Glutamatergic neuron (in vitro differentiated cells): ENCODE measurements at regions not wholly inside any gene's neighbourhood (a gene's known extent, or its start where the extent isn't known, plus 50 kb on each side); places are given as distances from the start of the nearest gene placed in this dataset.
"Not testable (repeated sequence)": the region's sequence is repeated elsewhere in the genome, so short reads cannot be mapped to it uniquely, and the experiment has no call there.

Experiments
- DNase-seq: peaks from one replicate; pipeline ENCODE4 v3.0.0; 2022
- H3K27ac Mint-ChIP-seq: one replicate; pipeline ENCODE4 v1.8.0; 2020; ENCODE audit warnings: mild to moderate bottlenecking, mixed read lengths, inconsistent platforms; ENCODE audit not compliant: unreplicated experiment
- H3K27me3 Mint-ChIP-seq: one replicate; pipeline ENCODE4 v1.8.0; 2020; ENCODE audit warnings: mild to moderate bottlenecking, moderate library complexity, mixed read lengths, inconsistent platforms; ENCODE audit not compliant: unreplicated experiment
- H3K36me3 Mint-ChIP-seq: one replicate; pipeline ENCODE4 v1.8.0; 2020; ENCODE audit warnings: mild to moderate bottlenecking, mixed read lengths, inconsistent platforms; ENCODE audit not compliant: unreplicated experiment
- H3K4me1 Mint-ChIP-seq: one replicate; pipeline ENCODE4 v1.8.0; 2020; ENCODE audit warnings: mild to moderate bottlenecking, low read depth, mixed read lengths, inconsistent platforms; ENCODE audit not compliant: unreplicated experiment
- H3K4me3 Mint-ChIP-seq: one replicate; pipeline ENCODE4 v1.8.0; 2020; ENCODE audit warnings: mild to moderate bottlenecking, mixed read lengths, inconsistent platforms; ENCODE audit not compliant: unreplicated experiment
- H3K9me3 Mint-ChIP-seq: one replicate; pipeline ENCODE4 v1.8.0; 2020; ENCODE audit warnings: mild to moderate bottlenecking, moderate library complexity, mixed read lengths, inconsistent platforms; ENCODE audit not compliant: unreplicated experiment
- TF ChIP-seq, protein P1 (sequence below): fragments of 200-600 bp; sonication (generic); IDR thresholded peaks from one replicate; pipeline ENCODE4 v1.5.0; 2021; ENCODE audit not compliant: partially characterized antibody, unreplicated experiment

DNA sequence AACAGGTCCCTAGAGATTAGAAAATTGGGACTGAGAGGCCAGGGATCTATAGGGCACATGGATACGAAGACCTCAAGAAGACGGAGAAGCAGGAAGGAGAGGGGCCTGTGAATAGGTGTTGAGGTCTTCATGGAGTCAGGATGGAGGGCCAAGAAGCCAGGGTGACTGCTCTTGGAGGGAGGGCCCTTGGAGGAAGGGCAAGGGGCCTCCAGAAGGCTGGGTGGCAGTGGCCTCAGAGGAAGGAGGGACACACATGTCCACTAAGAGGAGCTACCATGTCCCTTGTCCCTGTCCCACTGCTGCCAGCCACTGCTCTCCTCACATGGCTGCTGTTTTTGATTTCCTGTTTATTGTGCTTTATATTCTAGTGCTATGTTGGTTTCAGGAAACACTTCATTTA, 589.5 kb upstream of the B3GAT1 start:
- H3K4me3 Mint-ChIP-seq, result no peak overlapping the region
- H3K9me3 Mint-ChIP-seq, result no peaks in the 10 kb centered on the region
- TF ChIP-seq, protein P1, sequence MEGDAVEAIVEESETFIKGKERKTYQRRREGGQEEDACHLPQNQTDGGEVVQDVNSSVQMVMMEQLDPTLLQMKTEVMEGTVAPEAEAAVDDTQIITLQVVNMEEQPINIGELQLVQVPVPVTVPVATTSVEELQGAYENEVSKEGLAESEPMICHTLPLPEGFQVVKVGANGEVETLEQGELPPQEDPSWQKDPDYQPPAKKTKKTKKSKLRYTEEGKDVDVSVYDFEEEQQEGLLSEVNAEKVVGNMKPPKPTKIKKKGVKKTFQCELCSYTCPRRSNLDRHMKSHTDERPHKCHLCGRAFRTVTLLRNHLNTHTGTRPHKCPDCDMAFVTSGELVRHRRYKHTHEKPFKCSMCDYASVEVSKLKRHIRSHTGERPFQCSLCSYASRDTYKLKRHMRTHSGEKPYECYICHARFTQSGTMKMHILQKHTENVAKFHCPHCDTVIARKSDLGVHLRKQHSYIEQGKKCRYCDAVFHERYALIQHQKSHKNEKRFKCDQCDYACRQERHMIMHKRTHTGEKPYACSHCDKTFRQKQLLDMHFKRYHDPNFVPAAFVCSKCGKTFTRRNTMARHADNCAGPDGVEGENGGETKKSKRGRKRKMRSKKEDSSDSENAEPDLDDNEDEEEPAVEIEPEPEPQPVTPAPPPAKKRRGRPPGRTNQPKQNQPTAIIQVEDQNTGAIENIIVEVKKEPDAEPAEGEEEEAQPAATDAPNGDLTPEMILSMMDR, result no peak
- no peak for DNase-seq
- H3K4me1 Mint-ChIP-seq, result peaks cover 16% of the 10 kb centered on the region
- H3K36me3 Mint-ChIP-seq, result no peaks in the 10 kb centered on the region
- H3K27ac Mint-ChIP-seq, result no peak overlapping the region
- no peaks in the 10 kb centered on the region for H3K27me3 Mint-ChIP-seq

DNA sequence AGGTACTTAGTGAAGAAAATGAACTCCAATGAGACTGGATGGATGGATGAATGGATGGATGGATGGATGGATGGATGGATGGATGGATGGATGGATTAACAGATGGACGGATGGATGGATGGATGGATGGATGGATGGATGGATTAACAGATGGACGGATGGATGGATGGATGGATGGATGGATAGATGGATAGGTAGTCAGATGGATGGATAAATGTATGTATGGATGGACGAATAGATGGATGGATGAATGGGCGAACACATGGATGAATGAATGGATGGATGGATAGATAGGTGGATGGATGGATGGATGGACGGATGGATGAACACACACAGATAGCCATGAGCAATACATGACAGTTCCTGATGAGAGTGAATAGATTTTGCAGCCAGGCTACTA, 589.0 kb upstream of the B3GAT1 start:
- not testable (repeated sequence) for H3K36me3 Mint-ChIP-seq, H3K27me3 Mint-ChIP-seq, H3K9me3 Mint-ChIP-seq, H3K4me3 Mint-ChIP-seq, H3K27ac Mint-ChIP-seq, DNase-seq
- peaks cover 16% of the 10 kb centered on the region for H3K4me1 Mint-ChIP-seq

DNA sequence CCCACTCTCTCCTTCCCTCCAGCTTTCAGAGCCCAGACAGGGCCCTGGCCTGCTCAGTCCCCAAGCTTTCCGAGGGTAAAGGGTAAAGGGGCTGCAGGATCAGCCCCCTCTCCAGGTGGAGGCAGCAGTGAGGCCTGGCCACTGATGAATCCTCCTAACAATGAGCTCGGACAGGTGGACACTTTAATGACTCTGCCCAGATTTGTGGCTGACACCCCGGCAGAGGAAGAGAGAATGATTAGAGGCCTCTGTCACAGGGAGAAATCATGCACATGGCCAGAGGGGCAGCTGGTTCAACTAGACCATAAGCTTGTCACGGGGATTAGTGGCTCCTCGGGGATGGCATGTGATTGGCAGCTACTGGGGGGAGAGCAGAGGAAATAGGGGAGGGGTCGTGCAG, 587.5 kb upstream of the B3GAT1 start:
- DNase-seq, result peak; percentile 55
- Mint-ChIP-seq H3K9me3 (no peaks in the 10 kb centered on the region), H3K27me3 (no peaks in the 10 kb centered on the region), H3K4me1 (peaks cover 20% of the 10 kb centered on the region), H3K36me3 (no peaks in the 10 kb centered on the region), H3K4me3 (no peak overlapping the region), H3K27ac (peak overlapping the region; percentile 48)
- TF ChIP-seq, protein P1, result no peak

DNA sequence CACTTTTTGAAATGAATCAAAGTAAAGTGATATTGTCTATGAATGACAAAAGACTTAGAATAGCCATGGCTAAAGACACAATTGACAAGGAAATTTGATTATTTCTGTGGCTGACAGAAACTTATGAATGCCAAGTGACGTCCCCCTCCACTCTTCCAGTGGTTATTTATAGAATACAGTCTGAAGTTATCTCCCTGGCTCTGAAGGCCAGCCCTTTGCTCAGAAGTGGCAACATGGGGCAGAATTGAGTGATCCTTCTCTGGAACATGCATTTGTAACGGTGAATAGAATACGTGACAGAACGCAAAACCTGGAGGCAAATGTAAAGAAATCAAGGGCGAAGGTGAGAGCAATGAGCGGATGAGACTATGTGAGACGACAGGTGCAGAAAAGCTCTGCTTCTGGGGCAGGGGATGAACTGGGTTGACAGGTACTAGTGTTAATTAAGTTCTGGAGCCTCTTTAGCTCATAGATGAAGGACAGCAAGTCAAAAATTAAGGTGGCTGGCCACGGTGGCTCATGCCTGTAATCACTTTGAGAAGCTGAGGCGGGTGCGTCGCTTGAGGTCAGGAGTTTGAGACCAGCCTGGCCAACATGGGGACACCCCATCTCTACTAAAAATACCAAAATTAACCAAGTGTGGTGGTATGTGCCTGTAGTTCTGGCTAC, 585.7 kb upstream of the B3GAT1 start:
- no peak overlapping the region for H3K4me3 Mint-ChIP-seq
- H3K9me3 Mint-ChIP-seq, result no peaks in the 10 kb centered on the region
- no peak overlapping the region for H3K27ac Mint-ChIP-seq
- H3K36me3 Mint-ChIP-seq, result no peaks in the 10 kb centered on the region
- H3K27me3 Mint-ChIP-seq, result no peaks in the 10 kb centered on the region
- TF ChIP-seq, protein P1, result no peak
- no peak for DNase-seq
- peaks cover 22% of the 10 kb centered on the region for H3K4me1 Mint-ChIP-seq

DNA sequence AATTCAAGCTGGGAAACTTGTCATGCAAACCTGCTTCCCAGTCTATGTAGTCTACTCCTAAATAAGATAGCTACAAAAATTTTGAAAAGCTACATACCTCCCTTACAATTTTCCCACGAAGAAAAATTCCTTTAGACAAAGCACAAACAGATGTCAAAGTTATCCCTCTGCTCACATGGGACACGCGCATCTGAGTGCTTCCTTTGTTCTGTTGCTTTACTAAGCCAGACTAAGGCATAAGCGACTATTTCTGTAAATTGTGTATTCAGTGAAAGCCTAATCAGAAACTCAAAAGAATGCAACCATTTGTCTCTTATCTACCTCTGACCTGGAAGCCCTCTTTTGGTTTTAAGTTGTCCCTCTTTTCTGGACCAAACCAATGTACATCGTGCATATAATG, 583.7 kb upstream of the B3GAT1 start:
- no peak overlapping the region for H3K27ac Mint-ChIP-seq
- no peak overlapping the region for H3K4me3 Mint-ChIP-seq
- no peaks in the 10 kb centered on the region for H3K27me3 Mint-ChIP-seq
- H3K4me1 Mint-ChIP-seq, result peaks cover 22% of the 10 kb centered on the region
- TF ChIP-seq, protein P1, result no peak
- DNase-seq, result no peak
- H3K36me3 Mint-ChIP-seq, result no peaks in the 10 kb centered on the region
- H3K9me3 Mint-ChIP-seq, result no peaks in the 10 kb centered on the region
